ENCODE measurements at regions not wholly inside any gene's neighbourhood (a gene's known extent, or its start where the extent isn't known, plus 50 kb on each side); places are given as distances from the start of the nearest gene placed in this dataset.

- TF ChIP-seq EZH2 (IDR thresholded peaks at IDR 0.05; ENCODE audit: insufficient read depth, poor library complexity, severe bottlenecking) (no peak), EZH2phosphoT487 (IDR thresholded peaks at IDR 0.05; ENCODE audit: insufficient read depth, low read depth) (no peak)
Measured at GRCh38 chr1:188941986-188942385, 1535.7 kb downstream of the BRINP3 start.
